ENCODE measurements at regions not wholly inside any gene's neighbourhood (a gene's known extent, or its start where the extent isn't known, plus 50 kb on each side); places are given as distances from the start of the nearest gene placed in this dataset.
"Not testable (repeated sequence)": the region's sequence is repeated elsewhere in the genome, so short reads cannot be mapped to it uniquely, and the experiment has no call there.

DNA sequence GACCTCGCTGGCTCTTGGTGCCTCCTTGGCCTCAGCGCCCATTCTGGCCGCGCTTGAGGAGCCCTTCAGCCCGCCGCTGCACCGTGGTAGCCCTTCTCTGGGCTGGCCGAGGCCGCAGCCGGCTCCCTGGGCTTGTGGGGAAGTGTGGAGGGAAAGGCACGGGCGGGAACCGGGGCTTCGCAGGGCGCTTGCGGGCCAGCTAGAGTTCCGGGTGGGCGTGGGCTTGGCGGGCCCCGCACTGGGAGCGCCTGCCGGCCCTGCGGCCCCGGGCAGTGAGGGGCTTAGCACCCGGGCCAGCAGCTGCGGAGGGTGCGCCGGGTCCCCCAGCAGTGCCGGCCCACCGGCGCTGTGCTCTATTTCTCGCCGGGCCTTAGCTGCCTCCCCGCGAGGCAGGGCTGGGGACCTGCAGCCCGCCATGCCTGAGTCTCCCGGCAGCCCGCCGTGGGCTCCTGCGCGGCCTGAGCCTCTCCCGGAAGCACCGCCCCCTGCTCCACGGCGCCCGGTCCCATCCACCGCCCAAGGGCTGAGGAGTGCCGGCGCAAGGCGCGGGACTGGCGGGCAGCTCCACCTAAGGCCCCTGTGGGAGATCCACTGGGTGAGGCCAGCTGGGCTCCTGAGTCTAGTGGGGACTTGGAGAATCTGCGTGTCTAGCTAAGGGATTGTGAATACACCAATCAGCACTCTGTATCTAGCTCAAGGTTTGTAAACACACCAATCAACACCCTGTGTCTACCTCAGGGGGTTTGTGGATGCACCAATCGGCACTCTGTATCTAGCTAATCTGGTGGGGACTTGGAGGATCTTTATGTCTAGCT is 141.1 kb downstream of the SLCO4C1 start:
- intact Hi-C loops (cut with DNase I); DNase-seq (ENCODE audit: low spot score); ATAC-seq: not testable (repeated sequence)

DNA sequence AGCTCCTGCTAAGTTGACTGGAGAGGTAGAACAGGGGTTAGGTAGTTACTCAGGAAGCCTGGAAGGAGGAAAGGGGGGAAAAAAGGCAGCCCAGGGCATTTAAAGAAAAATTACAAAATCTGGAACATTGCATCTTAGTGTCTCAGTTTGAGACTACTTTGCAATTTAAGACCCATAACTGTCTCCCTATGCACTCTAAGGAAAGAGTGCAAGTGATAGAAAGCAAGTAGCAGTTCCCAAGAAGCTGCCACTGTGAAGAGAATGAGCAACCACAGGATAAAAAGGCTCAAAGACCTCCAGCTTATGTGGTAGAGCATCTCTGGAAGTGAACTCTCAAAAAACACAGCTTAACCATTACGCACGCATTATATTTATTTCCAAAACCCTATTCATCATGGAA is 141.8 kb downstream of the SLCO4C1 start:
- ATAC-seq (no peak), DNase-seq (ENCODE audit: low spot score) (no peak)
- intact Hi-C loops (cut with DNase I) = no loop called here

DNA sequence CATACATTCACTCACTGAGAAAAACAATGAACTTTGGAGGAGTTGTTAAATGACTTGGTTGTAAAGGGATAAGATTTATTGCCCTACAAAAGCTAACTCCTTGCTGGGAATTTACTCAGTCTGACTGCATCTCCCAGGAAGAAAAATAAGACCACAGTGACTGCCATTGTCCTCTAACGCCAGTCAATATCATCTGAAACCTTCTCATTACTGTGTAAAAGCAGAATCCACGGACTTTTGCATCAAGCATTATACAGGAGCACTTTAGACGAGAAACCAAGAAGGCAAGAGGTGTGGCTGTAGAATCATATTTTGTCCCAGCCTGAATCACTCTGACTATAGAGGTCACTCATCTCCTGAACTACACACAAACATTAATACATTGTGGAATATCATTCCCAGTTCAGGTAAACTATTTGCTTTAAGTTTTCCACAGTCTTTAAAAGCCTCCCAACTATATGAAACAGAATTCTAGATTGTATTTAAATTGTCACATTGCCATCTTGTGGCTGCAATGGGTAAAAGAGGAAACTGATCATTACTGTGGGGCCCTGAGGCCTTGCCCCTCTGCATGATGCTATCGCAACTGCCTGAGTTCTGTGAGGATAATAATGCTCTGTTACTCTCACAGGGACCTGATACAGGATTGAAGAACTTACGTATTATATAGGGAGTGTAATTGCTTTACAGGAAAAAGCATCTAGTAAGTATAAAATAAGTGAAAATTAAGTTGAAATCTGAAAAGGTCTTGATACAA is 142.9 kb downstream of the SLCO4C1 start:
- peak; percentile 32 for ATAC-seq
- intact Hi-C loops (cut with DNase I) = no loop called here
- DNase-seq (ENCODE audit: low spot score) = no peak

DNA sequence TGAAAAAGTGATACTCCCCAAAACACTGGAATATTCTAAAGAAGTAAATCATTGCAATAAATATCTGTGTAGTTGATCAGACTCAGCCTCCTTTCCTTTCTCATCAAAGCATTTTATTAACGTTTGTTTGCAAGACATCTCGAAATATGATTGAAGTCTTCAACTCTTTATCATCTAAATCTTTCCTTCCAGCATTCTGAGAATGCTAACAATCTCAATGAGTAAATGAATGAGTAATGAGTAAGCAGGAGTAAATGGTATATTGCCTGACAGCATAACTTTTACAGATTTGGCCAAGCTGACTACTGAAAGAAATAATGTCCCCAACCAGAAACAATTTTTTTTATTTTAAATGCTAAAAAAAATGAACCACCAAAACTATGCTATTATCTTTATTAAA is 157.1 kb downstream of the SLCO4C1 start:
- DNase-seq (ENCODE audit: low spot score) (no peak), ATAC-seq (no peak)
- intact Hi-C loops (cut with DNase I) = no loop called here

DNA sequence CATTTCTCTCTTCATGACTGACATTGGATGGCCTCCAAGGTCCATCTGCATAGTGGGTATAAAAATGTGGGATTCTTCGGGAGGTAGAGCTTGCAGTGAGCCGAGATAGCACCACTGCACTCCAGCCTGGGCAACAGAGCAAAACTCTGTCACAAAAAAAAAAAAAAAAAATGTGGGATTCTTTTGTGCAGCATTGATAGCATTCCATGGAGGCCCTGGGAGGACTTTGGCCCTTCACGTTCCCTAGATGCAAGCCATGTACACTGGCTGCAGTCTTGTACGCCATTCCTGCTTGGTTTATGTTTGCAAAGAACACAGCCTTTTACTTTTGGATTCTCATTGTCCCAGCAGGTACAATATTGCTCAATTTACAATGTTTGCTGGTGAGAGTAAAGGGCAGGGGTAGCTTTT is 157.8 kb downstream of the SLCO4C1 start:
- intact Hi-C loops (cut with DNase I) = no loop called here
- DNase-seq (ENCODE audit: low spot score) (no peak), ATAC-seq (no peak)

DNA sequence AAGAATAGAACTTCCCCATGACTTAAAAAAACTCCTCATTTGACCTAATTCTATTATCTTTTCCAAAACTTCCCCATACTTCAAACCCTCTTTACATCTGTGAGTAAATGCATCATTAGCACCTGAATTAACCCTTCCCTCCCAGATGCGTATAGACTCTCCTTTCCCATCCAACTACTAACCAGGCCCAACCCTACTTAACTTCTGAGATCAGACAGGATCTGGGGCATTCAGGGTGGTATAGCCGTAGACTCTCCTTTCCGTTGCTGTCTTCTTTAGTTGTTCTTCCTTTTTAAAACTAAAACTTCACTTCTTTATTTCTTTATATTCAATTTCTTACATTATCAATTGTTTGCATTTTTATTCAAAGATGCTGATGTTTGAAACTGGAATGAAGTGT is 165.2 kb downstream of the SLCO4C1 start:
- intact Hi-C loops (cut with DNase I) = no loop called here
- ATAC-seq (no peak), DNase-seq (ENCODE audit: low spot score) (no peak)

DNA sequence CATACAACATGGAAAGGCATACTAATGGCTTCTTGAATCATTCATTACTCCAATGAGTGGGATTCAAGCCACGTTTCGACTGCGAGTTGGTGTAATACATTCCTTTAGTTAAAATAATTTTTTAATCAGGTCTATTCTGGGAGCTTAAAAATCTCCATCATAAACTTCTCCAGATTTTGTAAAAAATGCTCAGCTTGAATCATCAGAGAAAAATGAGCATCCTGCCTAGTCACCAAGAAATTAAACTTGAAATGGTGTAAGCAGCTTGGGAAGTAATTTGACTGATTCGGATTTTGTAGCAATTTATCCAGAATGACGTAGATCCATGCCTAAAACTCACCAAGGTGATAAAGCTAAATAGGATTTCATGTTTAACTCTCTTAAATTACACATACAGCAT is 165.7 kb downstream of the SLCO4C1 start:
- ATAC-seq (no peak), DNase-seq (ENCODE audit: low spot score) (no peak)
- intact Hi-C loops (cut with DNase I) = no loop called here

DNA sequence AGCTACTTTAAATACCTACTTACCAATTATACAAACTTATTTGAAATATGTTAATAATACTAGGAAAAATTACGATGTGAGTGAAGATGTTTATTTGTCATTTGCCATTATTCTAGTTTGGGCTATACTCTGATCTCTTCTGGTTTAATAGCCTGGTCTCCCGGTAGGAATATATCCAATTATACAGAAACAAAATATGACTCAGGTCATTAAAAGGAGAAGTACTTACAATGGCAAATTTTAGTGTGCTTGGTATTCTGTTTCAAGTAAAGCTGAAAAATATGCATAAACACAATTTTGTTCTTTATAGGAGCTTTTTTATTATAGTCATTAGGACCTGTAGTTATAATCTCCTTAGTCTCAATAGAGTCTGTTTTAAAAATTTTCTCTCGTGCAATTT is 176.8 kb downstream of the SLCO4C1 start:
- DNase-seq (ENCODE audit: low spot score) (no peak), ATAC-seq (no peak)
- intact Hi-C loops (cut with DNase I) = no loop called here

DNA sequence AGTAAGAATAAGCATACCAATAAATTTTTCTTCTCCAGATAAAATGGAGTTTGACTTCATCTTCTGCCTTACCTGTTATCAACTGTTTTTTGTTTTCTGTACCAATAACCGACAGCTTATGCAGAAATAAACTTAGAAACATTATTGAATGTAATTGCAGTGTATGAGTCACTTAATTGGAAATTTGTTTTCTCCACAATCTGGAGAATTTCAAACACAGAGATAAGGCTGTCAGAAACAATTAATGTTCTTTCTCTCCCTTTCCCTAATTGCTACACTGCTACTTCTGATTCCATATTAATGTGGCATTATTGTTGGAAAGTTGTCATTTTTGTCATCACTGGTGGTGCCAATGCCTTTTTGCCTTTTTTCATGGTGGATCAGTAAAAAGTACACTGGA is 180.3 kb downstream of the SLCO4C1 start:
- DNase-seq (ENCODE audit: low spot score) = no peak
- intact Hi-C loops (cut with DNase I) = no loop called here
- ATAC-seq = no peak

DNA sequence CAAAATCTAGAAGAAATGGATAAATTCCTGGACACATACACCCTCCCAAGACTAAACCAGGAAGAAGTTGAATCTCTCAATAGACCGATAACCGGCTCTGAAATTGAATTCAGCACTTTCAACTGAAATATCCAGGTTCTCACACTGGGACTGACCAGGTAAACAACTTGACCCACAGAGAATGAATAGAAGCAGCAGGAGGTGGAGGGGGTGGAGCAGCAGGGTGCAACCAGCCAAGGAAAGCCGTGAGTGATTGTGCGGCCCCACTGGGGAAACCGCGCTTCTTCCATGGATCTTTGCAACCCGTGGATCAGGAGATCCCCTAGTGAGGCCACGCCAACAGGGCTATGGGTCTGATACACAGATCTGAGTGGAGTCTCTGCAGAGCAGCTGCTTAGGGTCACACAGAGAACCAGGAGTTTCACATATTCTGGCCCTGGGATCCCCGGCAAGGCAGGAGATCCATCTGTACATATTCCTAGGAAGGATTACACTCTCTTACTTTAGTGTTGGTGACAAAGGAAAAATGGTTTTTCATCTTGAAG is 181.5 kb downstream of the SLCO4C1 start:
- DNase-seq (ENCODE audit: low spot score) (no peak), ATAC-seq (no peak)
- intact Hi-C loops (cut with DNase I) = no loop called here

DNA sequence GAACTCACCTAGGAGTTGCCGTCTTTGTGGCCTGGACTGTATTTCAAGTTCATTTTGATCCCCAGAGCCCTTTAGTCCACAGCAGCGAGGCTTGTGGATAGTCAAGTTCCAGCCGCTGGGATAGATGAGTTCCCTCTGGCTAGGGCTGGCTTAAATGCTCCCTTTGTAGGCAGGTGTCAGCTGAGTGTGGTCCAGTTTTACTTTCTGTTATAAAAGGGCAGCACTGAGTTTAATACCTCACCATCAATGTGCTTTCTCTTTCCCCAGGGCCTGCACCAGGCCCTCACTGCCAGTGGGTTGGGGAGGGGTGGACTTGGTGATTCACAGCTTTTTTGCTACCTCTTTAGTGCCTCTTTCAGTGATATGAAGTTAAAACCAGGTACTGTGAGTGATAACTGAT is 188.2 kb downstream of the SLCO4C1 start:
- ATAC-seq = no peak
- intact Hi-C loops (cut with DNase I) = no loop called here

DNA sequence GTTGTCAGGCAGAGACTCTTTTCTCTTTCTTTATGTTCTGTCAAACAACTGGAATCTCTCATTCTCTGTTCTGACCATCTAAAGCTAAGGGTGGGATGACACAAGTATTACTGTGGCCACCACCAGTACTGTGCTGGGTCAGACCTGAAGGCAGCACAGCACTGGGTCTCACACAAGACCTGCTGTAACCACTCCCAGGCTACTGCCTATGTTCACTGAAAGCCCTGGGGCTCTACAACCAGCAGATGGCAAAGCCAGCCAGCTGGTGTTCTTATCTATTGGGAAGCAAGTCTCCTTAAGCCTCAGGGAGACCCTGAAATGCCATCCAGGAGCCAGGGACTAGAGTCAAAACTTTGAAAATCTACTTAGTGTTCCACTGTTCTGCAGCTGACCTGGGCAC is 189.5 kb downstream of the SLCO4C1 start:
- ATAC-seq (no peak), DNase-seq (ENCODE audit: low spot score) (no peak)
- intact Hi-C loops (cut with DNase I) = no loop called here

More for the DNA sequence above, 188.2 kb downstream of the SLCO4C1 start:
- DNase-seq (ENCODE audit: low spot score) = no peak

DNA sequence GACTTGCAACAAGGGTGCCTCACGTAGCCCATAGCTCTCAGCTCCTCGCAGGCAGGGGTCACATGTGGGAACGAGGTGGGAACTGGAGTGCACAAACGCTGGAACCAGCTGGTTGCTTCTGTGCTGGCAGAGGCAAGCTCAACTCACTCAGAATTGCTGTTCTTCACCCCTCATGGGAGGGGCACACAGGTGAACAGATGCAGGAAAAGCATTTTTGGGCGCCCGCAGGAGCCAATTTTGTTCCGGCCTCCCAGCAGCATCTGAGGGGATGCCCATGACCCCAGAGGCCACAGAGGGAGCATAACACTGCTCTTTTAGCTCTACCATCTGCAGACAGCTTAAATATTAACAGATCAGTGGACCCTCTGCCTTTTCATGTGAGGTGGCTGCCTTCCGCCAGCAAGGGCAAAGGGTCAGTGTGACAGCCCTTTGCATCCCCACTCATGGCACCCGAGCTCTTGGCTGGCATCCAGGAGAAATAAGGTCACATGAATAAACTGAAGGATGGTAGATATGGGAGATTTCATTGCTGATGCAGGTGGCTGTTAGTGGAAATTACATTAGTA is 196.2 kb downstream of the SLCO4C1 start:
- DNase-seq (ENCODE audit: low spot score) (no peak), ATAC-seq (no peak)
- intact Hi-C loops (cut with DNase I) = no loop called here

DNA sequence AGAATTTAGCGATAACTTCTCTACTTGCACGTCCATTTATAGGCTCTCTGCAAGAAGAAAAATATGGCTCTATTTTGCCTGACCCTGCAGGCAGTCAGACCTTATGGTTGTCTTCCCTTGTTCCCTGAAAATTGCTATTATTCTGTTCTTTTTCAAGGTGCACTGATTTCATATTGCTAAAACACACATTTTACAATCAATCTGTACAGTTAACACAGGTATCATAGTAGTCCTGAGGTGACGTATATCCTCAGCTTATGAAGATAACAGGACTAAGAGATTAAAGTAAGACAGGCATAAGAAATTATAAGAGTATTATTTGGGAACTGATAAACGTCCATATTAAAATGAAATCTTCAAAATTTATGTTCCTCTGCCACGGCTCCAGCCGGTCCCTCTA is 197.0 kb downstream of the SLCO4C1 start:
- ATAC-seq; intact Hi-C loops (cut with DNase I); DNase-seq (ENCODE audit: low spot score): not testable (repeated sequence)

DNA sequence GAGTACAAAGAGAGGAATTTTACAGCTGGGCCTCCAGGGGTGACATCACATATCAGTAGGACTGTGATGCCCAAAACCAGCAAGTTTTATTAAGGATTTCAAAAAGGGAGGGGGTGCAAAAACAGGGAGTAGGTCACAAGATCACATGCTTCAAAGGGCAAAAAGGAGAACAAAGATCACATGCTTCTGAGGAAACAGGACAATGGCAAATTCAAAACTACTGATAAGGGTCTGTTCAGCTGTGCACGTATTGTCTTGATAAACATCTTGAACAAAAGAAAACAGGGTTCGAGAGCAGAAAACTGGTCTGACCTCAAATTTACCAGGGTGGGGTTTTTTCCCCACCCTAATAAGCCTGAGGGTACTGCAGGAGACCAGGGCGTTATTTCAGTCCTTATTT is 197.5 kb downstream of the SLCO4C1 start:
- intact Hi-C loops (cut with DNase I); DNase-seq (ENCODE audit: low spot score); ATAC-seq: not testable (repeated sequence)

DNA sequence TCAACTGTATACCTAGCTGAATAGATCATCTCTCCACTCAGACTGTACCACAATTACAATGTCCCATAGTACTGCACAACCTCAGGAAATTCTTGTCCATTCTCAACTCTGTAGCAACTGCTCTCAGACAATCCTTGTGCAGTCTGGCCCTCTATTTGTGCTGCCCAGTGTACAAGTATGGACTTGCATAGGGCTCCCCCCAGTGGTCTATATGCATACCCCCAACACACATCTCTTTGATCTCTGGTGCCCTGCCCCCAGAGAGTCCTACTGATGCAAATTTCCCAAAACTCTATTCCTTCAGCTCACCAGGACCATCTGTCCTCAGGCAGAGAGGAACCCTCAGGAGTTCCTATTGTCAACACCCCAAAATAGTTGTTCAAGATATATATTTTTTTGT is 205.3 kb downstream of the SLCO4C1 start:
- DNase-seq (ENCODE audit: low spot score) (no peak), ATAC-seq (no peak)
- intact Hi-C loops (cut with DNase I) = no loop called here

DNA sequence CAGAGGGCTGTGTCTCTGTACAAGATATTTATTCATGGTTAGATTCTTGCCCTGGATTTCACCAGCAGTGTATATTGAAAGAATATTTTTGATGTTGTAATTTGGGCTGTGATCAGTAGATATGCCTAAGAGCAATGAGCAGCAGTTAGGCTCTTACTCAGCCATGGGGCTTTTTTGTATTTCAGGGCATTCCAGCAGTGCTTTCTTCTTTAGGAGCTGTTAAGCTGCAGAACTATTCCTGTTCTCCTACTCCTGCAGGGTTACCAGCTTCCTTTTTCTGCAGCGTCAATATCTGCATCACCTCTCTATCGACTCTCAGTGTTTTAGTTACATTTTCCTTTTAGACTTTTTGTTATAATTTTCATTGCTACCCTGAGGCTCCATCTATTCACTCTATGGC is 206.2 kb downstream of the SLCO4C1 start:
- no peak for DNase-seq (ENCODE audit: low spot score)
- intact Hi-C loops (cut with DNase I) = no loop called here
- ATAC-seq = no peak

DNA sequence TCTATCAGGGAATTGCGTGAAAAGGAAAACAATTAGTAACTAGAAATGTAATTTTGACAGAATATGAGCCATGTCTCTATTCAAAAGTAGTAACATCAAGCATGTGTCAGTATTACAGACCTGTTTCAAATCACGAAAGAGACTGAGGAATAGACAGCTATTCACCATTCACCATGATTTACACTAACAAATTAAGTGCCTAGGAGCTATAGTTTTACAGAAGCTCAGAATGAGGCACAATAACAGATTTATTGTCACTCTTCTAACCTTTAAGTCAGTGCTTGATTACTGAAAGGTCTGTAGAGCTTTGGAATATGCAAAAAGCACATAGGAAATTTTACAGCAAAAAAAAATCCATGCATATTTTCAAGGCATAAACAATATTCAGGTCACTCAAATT is 208.2 kb downstream of the SLCO4C1 start:
- intact Hi-C loops (cut with DNase I) = no loop called here
- DNase-seq (ENCODE audit: low spot score) (no peak), ATAC-seq (no peak)

DNA sequence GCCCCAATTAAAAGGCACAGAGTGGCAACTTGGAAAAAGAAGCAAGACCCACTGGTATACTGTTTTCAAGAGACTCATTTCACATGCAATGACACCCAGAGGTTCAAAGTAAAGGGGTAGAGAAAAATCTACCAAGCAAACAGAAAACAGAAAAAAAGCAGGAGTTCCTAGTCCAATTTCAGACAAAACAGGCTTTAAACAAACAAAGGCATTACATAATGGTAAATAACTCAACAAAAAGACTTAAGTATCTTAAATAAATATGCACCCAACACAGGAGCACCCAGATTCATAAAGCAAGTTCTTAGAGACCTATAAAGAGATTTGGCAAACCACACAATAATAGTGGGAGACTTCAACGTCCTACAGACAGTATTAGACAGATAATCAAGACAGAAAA is 215.8 kb downstream of the SLCO4C1 start:
- DNase-seq (ENCODE audit: low spot score) = no peak
- ATAC-seq = no peak
- intact Hi-C loops (cut with DNase I) = no loop called here

DNA sequence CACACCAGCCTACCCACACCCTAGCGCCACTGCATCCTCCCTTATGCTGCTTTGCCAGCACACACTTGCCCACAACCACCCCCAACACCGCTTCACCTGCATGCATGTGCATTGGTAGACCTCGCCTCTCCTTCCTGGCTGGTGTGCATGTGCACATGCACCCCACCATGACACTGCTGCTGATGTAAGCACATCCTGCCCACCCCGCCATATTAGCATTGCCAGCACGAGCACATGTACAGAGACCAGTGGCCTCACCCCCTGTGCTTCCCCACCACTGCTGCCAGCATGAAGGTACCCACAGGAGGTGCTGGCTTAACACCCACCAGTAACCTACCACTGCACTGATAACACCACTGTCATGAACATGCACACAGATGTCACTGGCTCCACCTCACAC is 218.2 kb downstream of the SLCO4C1 start:
- intact Hi-C loops (cut with DNase I) = no loop called here
- no peak for DNase-seq (ENCODE audit: low spot score)
- ATAC-seq = peak; percentile 10

Data from sciatic nerve (tissue), 2 donors.